ENCODE measurements at regions not wholly inside any gene's neighbourhood (a gene's known extent, or its start where the extent isn't known, plus 50 kb on each side); places are given as distances from the start of the nearest gene placed in this dataset.

DNA sequence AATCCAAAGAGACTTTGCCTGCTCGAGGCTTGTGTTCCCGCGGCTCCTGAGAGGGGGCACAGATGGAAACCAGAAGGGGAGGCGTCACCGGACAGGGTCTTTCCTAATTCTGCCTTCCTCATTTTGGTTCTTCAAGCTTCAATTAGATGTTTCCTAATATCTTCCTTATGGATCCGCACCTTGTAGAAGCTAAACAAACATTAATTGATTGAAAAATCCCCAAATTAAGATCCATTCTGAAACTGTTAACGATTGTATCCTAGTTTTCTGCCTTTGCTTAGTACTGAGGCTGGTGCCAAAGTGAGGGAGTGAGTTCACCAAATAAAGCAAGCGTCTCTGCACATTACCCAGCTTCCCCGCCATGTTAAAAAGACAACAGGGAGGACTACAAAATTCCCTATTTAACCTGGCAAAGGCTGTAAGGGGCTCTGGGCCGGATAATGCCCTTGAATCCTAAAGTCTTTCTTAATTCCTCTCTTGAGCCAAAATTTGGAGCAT, 123.2 kb downstream of the GPX5 start:
- no peaks in the 10 kb centered on the region for H3K9me3 ChIP-seq (replicated peaks; ENCODE audit: insufficient read depth, low read length)
- no peak for DNase-seq
- no peak for TF ChIP-seq EZH2 (optimal IDR thresholded peaks at IDR 0.05; ENCODE audit: low read depth, low read length)
- TF ChIP-seq, protein P1, sequence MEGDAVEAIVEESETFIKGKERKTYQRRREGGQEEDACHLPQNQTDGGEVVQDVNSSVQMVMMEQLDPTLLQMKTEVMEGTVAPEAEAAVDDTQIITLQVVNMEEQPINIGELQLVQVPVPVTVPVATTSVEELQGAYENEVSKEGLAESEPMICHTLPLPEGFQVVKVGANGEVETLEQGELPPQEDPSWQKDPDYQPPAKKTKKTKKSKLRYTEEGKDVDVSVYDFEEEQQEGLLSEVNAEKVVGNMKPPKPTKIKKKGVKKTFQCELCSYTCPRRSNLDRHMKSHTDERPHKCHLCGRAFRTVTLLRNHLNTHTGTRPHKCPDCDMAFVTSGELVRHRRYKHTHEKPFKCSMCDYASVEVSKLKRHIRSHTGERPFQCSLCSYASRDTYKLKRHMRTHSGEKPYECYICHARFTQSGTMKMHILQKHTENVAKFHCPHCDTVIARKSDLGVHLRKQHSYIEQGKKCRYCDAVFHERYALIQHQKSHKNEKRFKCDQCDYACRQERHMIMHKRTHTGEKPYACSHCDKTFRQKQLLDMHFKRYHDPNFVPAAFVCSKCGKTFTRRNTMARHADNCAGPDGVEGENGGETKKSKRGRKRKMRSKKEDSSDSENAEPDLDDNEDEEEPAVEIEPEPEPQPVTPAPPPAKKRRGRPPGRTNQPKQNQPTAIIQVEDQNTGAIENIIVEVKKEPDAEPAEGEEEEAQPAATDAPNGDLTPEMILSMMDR (IDR thresholded peaks at IDR 0.05; ENCODE audit: low read length), result no peak
- no peak for TF ChIP-seq EZH2phosphoT487 (IDR thresholded peaks at IDR 0.05; ENCODE audit: low read length)
- no peaks in the 10 kb centered on the region for H3K79me2 ChIP-seq (ENCODE audit: low read length)
- no peaks in the 10 kb centered on the region for H3K9me2 ChIP-seq (replicated peaks; ENCODE audit: insufficient read depth, low read length)
- no peaks in the 10 kb centered on the region for H3K4me1 ChIP-seq (ENCODE audit: low read length)
- peak overlapping the region; percentile 72 for H2AFZ ChIP-seq (ENCODE audit: low read length)
- no peaks in the 10 kb centered on the region for H3K36me3 ChIP-seq (replicated peaks; ENCODE audit: insufficient read depth, low read length)
- H3K4me3 ChIP-seq (ENCODE audit: low read length), result peak overlapping the region; percentile 77
- no peak overlapping the region; the same call in 1 of the 2 replicates for H3K9ac ChIP-seq (ENCODE audit: low read length)
- H3K27me3 ChIP-seq (replicated peaks; ENCODE audit: insufficient read depth, low read length), result no peaks in the 10 kb centered on the region
- no peaks in the 10 kb centered on the region for H4K20me1 ChIP-seq (ENCODE audit: insufficient read depth, low read length)
- peak overlapping the region; percentile 76 for H3K4me2 ChIP-seq (ENCODE audit: low read depth, low read length)
- H3F3A ChIP-seq (ENCODE audit: insufficient read depth, low read length), result no peaks in the 10 kb centered on the region
- H3K27ac ChIP-seq (ENCODE audit: low read length), result no peak overlapping the region

DNA sequence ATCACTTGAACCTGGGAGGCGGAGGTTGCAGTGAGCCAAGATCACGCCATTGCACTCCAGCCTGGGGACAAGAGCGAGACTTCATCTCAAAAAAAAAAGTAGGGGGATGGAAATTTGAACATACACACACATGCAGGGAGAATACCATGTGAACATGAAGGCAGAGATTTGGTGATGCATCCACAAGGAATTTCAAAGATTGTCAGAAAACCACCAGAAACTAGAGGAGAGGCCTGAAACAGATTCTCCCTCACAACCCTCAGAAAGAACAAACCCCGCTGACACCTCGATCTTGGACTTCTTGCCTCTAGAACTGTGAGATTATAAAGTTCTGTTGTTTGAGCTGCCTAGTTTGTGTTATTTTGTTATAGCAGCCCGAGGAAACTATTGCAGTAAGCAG, 125.5 kb downstream of the GPX5 start:
- TF ChIP-seq, protein P1 (IDR thresholded peaks at IDR 0.05; ENCODE audit: low read length), result no peak
- TF ChIP-seq EZH2 (optimal IDR thresholded peaks at IDR 0.05; ENCODE audit: low read depth, low read length) (no peak), EZH2phosphoT487 (IDR thresholded peaks at IDR 0.05; ENCODE audit: low read length) (no peak)
- no peaks in the 10 kb centered on the region for H3K36me3 ChIP-seq (replicated peaks; ENCODE audit: insufficient read depth, low read length)

DNA sequence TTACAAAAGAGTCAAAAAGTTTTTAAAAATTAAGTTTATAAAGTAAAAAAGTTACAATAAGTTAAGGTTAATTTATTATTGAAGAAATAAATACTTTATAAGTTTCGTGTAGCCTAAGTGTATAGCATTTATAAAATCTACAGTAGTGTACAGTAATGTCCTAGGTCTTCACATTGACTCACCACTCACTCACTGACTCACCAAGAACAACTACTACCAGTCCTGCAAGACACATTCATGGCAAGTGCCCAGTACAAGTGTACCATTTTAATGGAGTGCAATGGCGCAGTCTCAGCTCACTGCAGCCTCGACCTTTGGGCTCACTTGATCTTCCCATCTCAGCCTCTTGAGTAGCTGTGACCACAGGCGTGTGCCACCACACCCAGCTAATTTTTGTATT, 128.2 kb downstream of the GPX5 start:
- no peak overlapping the region for H3K4me2 ChIP-seq (ENCODE audit: low read depth, low read length)
- no peak overlapping the region for H3K9ac ChIP-seq (ENCODE audit: low read length)
- no peaks in the 10 kb centered on the region for H4K20me1 ChIP-seq (ENCODE audit: insufficient read depth, low read length)
- H3K79me2 ChIP-seq (ENCODE audit: low read length), result no peaks in the 10 kb centered on the region
- TF ChIP-seq, protein P1 (IDR thresholded peaks at IDR 0.05; ENCODE audit: low read length), result no peak
- TF ChIP-seq EZH2phosphoT487 (IDR thresholded peaks at IDR 0.05; ENCODE audit: low read length) (no peak), EZH2 (optimal IDR thresholded peaks at IDR 0.05; ENCODE audit: low read depth, low read length) (no peak)
- no peaks in the 10 kb centered on the region for H3K9me2 ChIP-seq (replicated peaks; ENCODE audit: insufficient read depth, low read length)
- no peaks in the 10 kb centered on the region for H3F3A ChIP-seq (ENCODE audit: insufficient read depth, low read length)
- no peak overlapping the region for H3K4me3 ChIP-seq (ENCODE audit: low read length)
- H3K36me3 ChIP-seq (replicated peaks; ENCODE audit: insufficient read depth, low read length), result no peaks in the 10 kb centered on the region
- no peak overlapping the region for H3K27ac ChIP-seq (ENCODE audit: low read length)
- peaks cover 14% of the 10 kb centered on the region; the same call in 1 of the 2 replicates for H3K27me3 ChIP-seq (replicated peaks; ENCODE audit: insufficient read depth, low read length)
- no peak overlapping the region for H2AFZ ChIP-seq (ENCODE audit: low read length)
- DNase-seq, result no peak
- no peaks in the 10 kb centered on the region for H3K4me1 ChIP-seq (ENCODE audit: low read length)
- no peaks in the 10 kb centered on the region for H3K9me3 ChIP-seq (replicated peaks; ENCODE audit: insufficient read depth, low read length)

More for the DNA sequence above, 125.5 kb downstream of the GPX5 start:
- Histone ChIP-seq H3K4me3 (ENCODE audit: low read length) (no peak overlapping the region), H3K4me1 (ENCODE audit: low read length) (no peaks in the 10 kb centered on the region), H3K27me3 (replicated peaks; ENCODE audit: insufficient read depth, low read length) (peaks cover 5% of the 10 kb centered on the region; the same call in 1 of the 2 replicates), H3K79me2 (ENCODE audit: low read length) (no peaks in the 10 kb centered on the region), H4K20me1 (ENCODE audit: insufficient read depth, low read length) (no peaks in the 10 kb centered on the region), H3K4me2 (ENCODE audit: low read depth, low read length) (no peak overlapping the region), H3K27ac (ENCODE audit: low read length) (no peak overlapping the region), H3K9me2 (replicated peaks; ENCODE audit: insufficient read depth, low read length) (no peaks in the 10 kb centered on the region), H2AFZ (ENCODE audit: low read length) (no peak overlapping the region), H3K9me3 (replicated peaks; ENCODE audit: insufficient read depth, low read length) (no peaks in the 10 kb centered on the region), H3K9ac (ENCODE audit: low read length) (no peak overlapping the region), H3F3A (ENCODE audit: insufficient read depth, low read length) (no peaks in the 10 kb centered on the region)
- no peak for DNase-seq
